AG04450 (cell line): ENCODE measurements at regions not wholly inside any gene's neighbourhood (a gene's known extent, or its start where the extent isn't known, plus 50 kb on each side); places are given as distances from the start of the nearest gene placed in this dataset.
A peak's percentile ranks its signal among the peaks of the same experiment; 100 is the strongest.

Experiments used
- CTCF ChIA-PET: fragments of 300-600, 350-600 bp; formaldehyde crosslinking; extraction: SDS; loops from one replicate; lab custom pipeline; 2022; ENCODE audit warnings: antibody characterized with exemption, inconsistent platforms; lab: Charles Lee
- POLR2A ChIA-PET: fragments of 350-600 bp; formaldehyde crosslinking; extraction: SDS; loops from one replicate; lab custom pipeline; 2021; ENCODE audit warnings: antibody characterized with exemption, inconsistent platforms; lab: Yijun Ruan, JAX
- DNase-seq: peaks from one replicate; pipeline ENCODE4 v3.0.0-alpha.2; 2011; ENCODE audit warnings: low read depth, low spot score
- H3K27ac ChIP-seq: one replicate; pipeline ENCODE4 v1.5.1; 2012; ENCODE audit warnings: low read depth, low read length, control low read depth
- H3K27me3 ChIP-seq: one replicate; pipeline ENCODE4 v1.6.0; 2012; ENCODE audit warnings: low read length; ENCODE audit not compliant: control insufficient read depth, insufficient read depth
- H3K4me3 ChIP-seq: 2 replicates; pipeline ENCODE4 v1.5.1; 2011; ENCODE audit warnings: mild to moderate bottlenecking, low read depth, low read length, control low read depth
- H3K9me3 ChIP-seq: 2 replicates; pipeline ENCODE4 v1.5.1; 2012; ENCODE audit warnings: low read length; ENCODE audit not compliant: control insufficient read depth, insufficient read depth
- CTCF ChIP-seq: IDR thresholded peaks from 2 replicates; pipeline ENCODE4 v1.5.1; 2011; ENCODE audit warnings: low read depth, low read length, control low read depth, inconsistent platforms

- no peak for TF ChIP-seq CTCF
- Histone ChIP-seq H3K4me3 (no peak overlapping the region), H3K9me3 (no peaks in the 10 kb centered on the region), H3K27ac (no peak overlapping the region), H3K27me3 (no peaks in the 10 kb centered on the region)
- POLR2A ChIA-PET: no interaction called here
- CTCF ChIA-PET: interaction anchor here (0.9 kb wide), 1 partner anchor 458 kb away, joined by 3 read pairs; the partner anchor contains the start of gene EFNB2
- DNase-seq: no peak
Observed at GRCh38 chr13:106078191-106078590, 457.3 kb downstream of the EFNB2 start.

- POLR2A ChIA-PET: no interaction called here
- CTCF ChIA-PET: no interaction called here
- no peaks in the 10 kb centered on the region for H3K9me3 ChIP-seq
- no peak for TF ChIP-seq CTCF
- no peak overlapping the region for H3K27ac ChIP-seq
- no peak for DNase-seq
- no peaks in the 10 kb centered on the region for H3K27me3 ChIP-seq
- no peak overlapping the region for H3K4me3 ChIP-seq
Observed at GRCh38 chr13:106077017-106077416, 458.4 kb downstream of the EFNB2 start.

GRCh38 chr13:106072014-106072413 is 463.4 kb downstream of the EFNB2 start:
- CTCF ChIA-PET: no interaction called here

GRCh38 chr13:106063591-106064313 is 471.7 kb downstream of the EFNB2 start:
- DNase-seq: peak; percentile 30
- Histone ChIP-seq H3K4me3 (no peak overlapping the region), H3K27me3 (no peaks in the 10 kb centered on the region), H3K27ac (no peak overlapping the region), H3K9me3 (peaks cover 2% of the 10 kb centered on the region; the same call in 1 of the 2 replicates)
- ChIA-PET CTCF (no interaction called here), POLR2A (no interaction called here)
- TF ChIP-seq CTCF: no peak

More at GRCh38 chr13:106072014-106072413, 463.4 kb downstream of the EFNB2 start:
- Histone ChIP-seq H3K4me3 (no peak overlapping the region), H3K27ac (no peak overlapping the region), H3K9me3 (no peaks in the 10 kb centered on the region), H3K27me3 (no peaks in the 10 kb centered on the region)
- DNase-seq: no peak
- no peak for TF ChIP-seq CTCF
- POLR2A ChIA-PET: interaction anchor here (0.7 kb wide), 1 partner anchor 91 kb away, joined by 5 read pairs; no protein-coding TSS in a partner anchor

GRCh38 chr13:106061781-106062180 is 473.7 kb downstream of the EFNB2 start:
- peaks cover 2% of the 10 kb centered on the region; the same call in 1 of the 2 replicates for H3K9me3 ChIP-seq
- DNase-seq: no peak
- TF ChIP-seq CTCF: no peak
- H3K4me3 ChIP-seq: no peak overlapping the region
- CTCF ChIA-PET: no interaction called here
- no peak overlapping the region for H3K27ac ChIP-seq
- H3K27me3 ChIP-seq: no peaks in the 10 kb centered on the region
- POLR2A ChIA-PET: no interaction called here
